ENCODE measurements at regions not wholly inside any gene's neighbourhood (a gene's known extent, or its start where the extent isn't known, plus 50 kb on each side); places are given as distances from the start of the nearest gene placed in this dataset.
A peak's percentile ranks its signal among the peaks of the same experiment; 100 is the strongest.

DNA sequence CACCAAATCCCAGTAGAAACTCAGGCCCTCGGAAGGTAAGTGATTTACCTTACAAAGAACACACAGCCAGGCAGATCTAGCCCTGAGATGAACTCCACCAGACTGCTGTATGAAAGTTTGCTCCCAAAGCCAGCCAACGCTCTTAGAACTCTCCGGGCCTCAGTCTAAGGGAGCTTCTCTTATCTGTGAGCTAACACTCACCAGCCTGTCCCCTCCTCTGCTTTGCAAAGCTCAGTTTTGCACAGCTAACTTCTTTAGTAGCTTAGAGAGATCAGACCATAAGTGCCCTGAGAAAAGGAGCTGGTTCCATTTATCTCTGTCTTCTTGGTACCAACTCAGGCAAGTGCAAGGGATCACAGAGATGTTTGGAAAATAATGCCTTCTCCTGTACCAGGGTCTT lies 195.8 kb upstream of the JUN start:
- DNase-seq = no peak

GRCh38 chr1:58981392-58981791 lies 197.5 kb upstream of the JUN start:
- DNase-seq = no peak

GRCh38 chr1:58982259-58982998 lies 198.6 kb upstream of the JUN start:
- no peak for DNase-seq

- DNase-seq = no peak
Observed at GRCh38 chr1:58983162-58983561, 199.3 kb upstream of the JUN start.

- DNase-seq = no peak
Observed at GRCh38 chr1:58983633-58984245, 199.9 kb upstream of the JUN start.

- DNase-seq = no peak
Observed at GRCh38 chr1:58986996-58987767, 203.3 kb upstream of the JUN start.

DNA sequence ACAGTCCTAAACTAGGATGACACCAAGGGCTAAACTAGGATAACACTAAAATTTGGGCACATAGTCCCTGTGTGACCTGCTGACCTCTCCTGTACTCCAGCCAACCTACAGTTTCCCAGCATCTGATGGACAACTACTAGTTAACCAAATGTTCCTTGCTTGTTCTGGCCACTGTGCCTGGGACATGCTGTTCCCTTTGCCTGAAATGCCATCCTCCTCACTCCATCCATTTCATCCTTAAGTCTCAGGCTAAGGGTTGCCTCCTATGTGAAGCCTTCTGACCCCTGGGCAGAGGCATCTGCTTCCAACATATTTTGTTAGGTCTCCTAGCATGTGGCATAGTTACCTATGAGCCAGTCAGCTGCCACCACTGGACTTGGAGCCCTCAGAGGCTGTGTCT lies 204.9 kb upstream of the JUN start:
- DNase-seq = no peak

- DNase-seq = no peak
Observed at GRCh38 chr1:58989845-58990244, 206.0 kb upstream of the JUN start.

DNA sequence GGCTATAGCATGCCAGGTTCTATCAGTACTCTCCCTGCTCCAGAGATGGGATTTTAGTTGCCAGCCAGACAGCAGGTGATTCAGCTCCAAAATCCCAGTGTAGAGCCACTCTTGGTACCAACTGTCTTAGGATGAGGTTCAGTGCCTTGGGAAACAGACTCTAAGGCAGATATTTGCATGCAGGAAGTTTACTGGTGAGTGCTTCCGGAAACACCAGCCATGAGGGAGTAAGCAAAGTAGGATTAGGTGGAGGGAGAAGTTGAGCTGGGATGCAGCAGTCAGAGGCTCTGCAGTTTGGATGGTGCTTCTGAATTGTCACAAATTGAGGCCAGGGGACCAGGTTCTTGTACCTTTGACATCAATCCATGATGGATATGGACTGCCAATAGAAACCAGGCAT lies 207.5 kb upstream of the JUN start:
- no peak for DNase-seq

GRCh38 chr1:58992643-58993042 lies 208.8 kb upstream of the JUN start:
- DNase-seq = no peak

- no peak for DNase-seq
Observed at GRCh38 chr1:58993403-58993802, 209.6 kb upstream of the JUN start.

DNA sequence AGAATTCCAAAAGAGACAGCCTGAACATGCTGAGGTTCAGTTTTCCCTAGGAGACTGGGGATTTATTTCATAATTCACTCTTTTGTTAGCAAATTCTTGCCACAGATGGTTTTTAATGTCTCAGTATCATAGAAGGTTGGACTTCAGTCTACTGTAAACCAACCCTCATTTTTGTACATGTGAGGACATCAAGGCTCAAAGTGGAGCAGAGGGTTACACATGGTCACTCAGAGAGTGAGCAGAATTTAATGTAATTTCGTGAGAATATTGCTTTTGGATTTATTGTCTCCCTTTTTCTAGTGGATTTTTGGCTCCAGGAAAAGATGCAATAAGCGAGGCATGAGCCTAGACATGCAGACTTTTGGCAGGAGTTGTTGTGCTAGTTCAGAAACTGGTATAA lies 210.8 kb upstream of the JUN start:
- no peak for DNase-seq

- DNase-seq = peak; percentile 16
Observed at GRCh38 chr1:58996341-58997059, 212.7 kb upstream of the JUN start.

- DNase-seq = no peak
Observed at GRCh38 chr1:58997060-58997411, 213.2 kb upstream of the JUN start.

DNA sequence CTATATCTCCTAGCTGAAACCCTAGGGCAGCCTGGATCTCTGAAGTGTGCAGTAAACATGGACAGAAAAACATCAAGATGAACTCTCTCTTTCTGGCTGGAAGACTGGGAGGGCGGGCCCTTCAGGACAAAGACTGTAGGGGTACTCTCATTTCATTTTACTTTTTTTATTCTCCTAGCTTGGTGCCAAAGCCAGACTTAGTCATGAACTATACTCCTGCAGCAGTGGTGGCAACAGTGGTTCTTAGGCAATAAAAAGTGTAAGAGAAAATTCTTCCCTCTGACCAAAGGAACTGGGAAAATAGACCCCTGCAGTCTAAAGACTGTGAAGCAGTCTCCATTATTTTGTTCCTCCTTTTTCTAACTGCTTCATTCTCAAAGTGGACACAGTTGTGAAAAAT lies 213.8 kb upstream of the JUN start:
- no peak for DNase-seq

- no peak for DNase-seq
Observed at GRCh38 chr1:58999676-59000075, 215.8 kb upstream of the JUN start.

GRCh38 chr1:59004755-59005154 lies 220.9 kb upstream of the JUN start:
- DNase-seq = no peak

GRCh38 chr1:59005491-59006288 lies 221.8 kb upstream of the JUN start:
- peak; percentile 21 for DNase-seq

GRCh38 chr1:59006289-59006658 lies 222.4 kb upstream of the JUN start:
- peak; percentile 17 for DNase-seq

GRCh38 chr1:59006932-59007331 lies 223.1 kb upstream of the JUN start:
- no peak for DNase-seq

- DNase-seq = no peak
Observed at GRCh38 chr1:59007429-59007819, 223.6 kb upstream of the JUN start.

DNA sequence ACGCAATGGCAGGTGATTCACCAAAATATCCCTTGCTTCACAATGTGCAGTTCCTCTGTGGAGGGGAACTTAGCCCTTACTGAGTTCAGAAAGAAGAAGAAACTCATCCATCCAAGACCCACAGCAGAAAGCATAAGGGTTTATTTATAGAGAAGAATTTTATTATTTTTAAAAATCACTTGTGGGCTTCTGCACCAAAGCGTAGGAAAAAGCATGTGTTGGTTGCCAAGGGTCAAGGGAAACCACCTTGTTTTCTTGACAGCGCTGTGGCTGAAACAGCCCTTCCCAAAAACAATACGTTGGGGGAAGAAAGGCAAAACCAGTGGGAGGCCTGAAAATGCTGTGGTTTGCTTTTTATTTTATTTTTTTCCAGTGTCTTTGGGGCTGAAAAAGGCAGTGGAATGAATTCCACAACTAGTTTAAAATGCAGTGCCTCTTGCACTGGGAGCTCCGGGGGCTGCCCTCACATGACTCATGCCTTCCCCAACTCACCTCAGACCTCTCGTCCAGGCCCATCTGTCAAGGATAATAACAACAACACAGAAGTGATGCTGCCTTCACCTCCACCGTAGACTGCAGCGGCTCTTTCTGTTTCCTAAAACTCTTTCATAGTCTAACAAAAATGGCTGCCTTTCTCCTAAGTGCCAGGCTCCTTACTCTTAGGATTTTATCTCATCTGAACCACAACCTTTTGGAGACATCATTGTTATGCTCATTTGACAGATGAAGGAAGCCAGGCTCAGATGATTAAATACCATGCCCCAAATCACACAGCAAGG lies 224.2 kb upstream of the JUN start:
- no peak for DNase-seq

All from DMS53 (cell line).